C4-2B (cell line): ENCODE measurements at regions not wholly inside any gene's neighbourhood (a gene's known extent, or its start where the extent isn't known, plus 50 kb on each side); places are given as distances from the start of the nearest gene placed in this dataset.

Source experiments
- H3K27ac ChIP-seq: fragments of 450-650 bp; 2 replicates; pipeline ENCODE4 v1.5.1; 2017
- ZFX ChIP-seq: fragments of 450-650 bp; IDR thresholded peaks from 2 replicates; pipeline ENCODE4 v1.6.1; 2017
- TF ChIP-seq, protein P1 (sequence below): fragments of 450-650 bp; conservative IDR thresholded peaks from 2 replicates; pipeline ENCODE4 v1.5.1; 2017; ENCODE audit warnings: mild to moderate bottlenecking

- no peak for TF ChIP-seq ZFX
- TF ChIP-seq, protein P1, sequence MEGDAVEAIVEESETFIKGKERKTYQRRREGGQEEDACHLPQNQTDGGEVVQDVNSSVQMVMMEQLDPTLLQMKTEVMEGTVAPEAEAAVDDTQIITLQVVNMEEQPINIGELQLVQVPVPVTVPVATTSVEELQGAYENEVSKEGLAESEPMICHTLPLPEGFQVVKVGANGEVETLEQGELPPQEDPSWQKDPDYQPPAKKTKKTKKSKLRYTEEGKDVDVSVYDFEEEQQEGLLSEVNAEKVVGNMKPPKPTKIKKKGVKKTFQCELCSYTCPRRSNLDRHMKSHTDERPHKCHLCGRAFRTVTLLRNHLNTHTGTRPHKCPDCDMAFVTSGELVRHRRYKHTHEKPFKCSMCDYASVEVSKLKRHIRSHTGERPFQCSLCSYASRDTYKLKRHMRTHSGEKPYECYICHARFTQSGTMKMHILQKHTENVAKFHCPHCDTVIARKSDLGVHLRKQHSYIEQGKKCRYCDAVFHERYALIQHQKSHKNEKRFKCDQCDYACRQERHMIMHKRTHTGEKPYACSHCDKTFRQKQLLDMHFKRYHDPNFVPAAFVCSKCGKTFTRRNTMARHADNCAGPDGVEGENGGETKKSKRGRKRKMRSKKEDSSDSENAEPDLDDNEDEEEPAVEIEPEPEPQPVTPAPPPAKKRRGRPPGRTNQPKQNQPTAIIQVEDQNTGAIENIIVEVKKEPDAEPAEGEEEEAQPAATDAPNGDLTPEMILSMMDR: no peak
These were observed 120.3 kb upstream of the DKK2 start for GRCh38 chr4:107156443-107156842.

GRCh38 chr4:107155366-107155765 lies 119.3 kb upstream of the DKK2 start:
- H3K27ac ChIP-seq: no peak overlapping the region
- TF ChIP-seq, protein P1: no peak
- no peak for TF ChIP-seq ZFX

More at GRCh38 chr4:107156443-107156842, 120.3 kb upstream of the DKK2 start:
- H3K27ac ChIP-seq: no peak overlapping the region

GRCh38 chr4:107153956-107154355 lies 117.8 kb upstream of the DKK2 start:
- TF ChIP-seq ZFX: no peak
- TF ChIP-seq, protein P1: no peak
- H3K27ac ChIP-seq: no peak overlapping the region

GRCh38 chr4:107153228-107153627 lies 117.1 kb upstream of the DKK2 start:
- TF ChIP-seq ZFX: no peak
- TF ChIP-seq, protein P1: peak; percentile 42
- no peak overlapping the region for H3K27ac ChIP-seq

DNA sequence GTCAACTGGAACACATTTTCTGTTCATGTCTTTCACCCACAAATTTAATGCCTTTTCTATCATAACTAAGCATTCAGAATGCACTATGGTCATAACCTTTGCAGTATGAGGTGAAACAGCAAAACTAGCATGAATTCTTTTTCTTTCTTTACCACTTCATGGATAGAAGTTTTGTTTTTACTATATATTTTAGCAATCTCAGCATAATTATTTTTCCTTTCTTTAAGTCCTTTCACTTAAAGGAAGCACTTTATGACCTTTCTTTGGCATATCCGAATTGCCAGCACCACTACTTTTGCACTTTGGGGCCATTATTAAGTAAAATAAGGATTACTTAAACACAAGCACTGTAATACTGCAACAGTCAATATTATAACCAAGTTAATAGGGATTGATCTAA lies 115.1 kb upstream of the DKK2 start:
- TF ChIP-seq, protein P1: no peak
- no peak for TF ChIP-seq ZFX
- H3K27ac ChIP-seq: no peak overlapping the region

DNA sequence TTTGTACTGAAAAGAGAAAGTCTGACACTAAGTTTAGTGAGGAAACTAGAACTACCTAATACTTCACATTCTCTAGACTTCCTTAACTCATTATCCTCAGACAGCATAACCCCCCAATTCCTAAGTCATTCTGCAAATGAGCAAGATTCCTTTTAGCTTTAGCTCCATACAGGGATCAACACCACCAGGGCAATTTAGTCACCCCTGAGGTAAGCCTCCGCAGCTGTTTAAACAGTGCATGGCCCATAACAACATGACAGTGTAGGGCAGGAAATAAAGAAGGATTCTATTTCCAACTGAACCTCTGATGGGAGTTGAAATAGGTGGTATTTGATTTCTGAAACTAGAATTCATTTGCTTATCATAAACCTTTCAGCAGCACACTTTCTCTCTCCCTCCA lies 112.8 kb upstream of the DKK2 start:
- no peak overlapping the region for H3K27ac ChIP-seq

DNA sequence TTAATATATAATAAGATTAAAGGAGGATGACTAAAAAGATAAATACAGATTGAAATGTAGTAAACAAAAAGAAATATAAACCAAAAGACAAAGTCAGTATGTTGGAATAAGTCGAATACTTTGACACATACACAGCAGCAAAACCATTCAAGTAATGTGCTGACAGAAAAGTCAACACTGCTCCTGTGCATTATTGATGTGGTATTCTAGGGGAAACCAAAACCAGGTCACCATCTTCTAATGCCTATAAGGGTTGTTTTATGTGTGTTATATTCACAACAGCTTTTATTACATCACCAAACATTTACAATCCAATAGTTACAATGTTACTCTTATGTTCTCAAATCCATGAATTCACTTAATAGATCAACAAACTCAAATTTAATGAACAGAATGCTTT lies 111.8 kb upstream of the DKK2 start:
- no peak overlapping the region for H3K27ac ChIP-seq
- no peak for TF ChIP-seq ZFX
- TF ChIP-seq, protein P1: no peak

More for the DNA sequence above, 112.8 kb upstream of the DKK2 start:
- TF ChIP-seq, protein P1: no peak
- TF ChIP-seq ZFX: no peak
